NT2/D1 (cell line): ENCODE measurements at regions not wholly inside any gene's neighbourhood (a gene's known extent, or its start where the extent isn't known, plus 50 kb on each side); places are given as distances from the start of the nearest gene placed in this dataset.

ENCODE experiments used
- SUZ12 ChIP-seq: IDR thresholded peaks from 2 replicates; pipeline ENCODE4 v1.6.1; 2011; ENCODE audit not compliant: insufficient read length, insufficient read depth; ENCODE audit errors: extremely low read depth
- YY1 ChIP-seq: IDR thresholded peaks from 2 replicates; pipeline ENCODE4 v1.6.1; 2011; ENCODE audit not compliant: insufficient read length, insufficient read depth
- ZNF274 ChIP-seq: IDR thresholded peaks from 2 replicates; pipeline ENCODE4 v1.6.1; 2011; ENCODE audit warnings: mild to moderate bottlenecking, low read depth, low read length

DNA sequence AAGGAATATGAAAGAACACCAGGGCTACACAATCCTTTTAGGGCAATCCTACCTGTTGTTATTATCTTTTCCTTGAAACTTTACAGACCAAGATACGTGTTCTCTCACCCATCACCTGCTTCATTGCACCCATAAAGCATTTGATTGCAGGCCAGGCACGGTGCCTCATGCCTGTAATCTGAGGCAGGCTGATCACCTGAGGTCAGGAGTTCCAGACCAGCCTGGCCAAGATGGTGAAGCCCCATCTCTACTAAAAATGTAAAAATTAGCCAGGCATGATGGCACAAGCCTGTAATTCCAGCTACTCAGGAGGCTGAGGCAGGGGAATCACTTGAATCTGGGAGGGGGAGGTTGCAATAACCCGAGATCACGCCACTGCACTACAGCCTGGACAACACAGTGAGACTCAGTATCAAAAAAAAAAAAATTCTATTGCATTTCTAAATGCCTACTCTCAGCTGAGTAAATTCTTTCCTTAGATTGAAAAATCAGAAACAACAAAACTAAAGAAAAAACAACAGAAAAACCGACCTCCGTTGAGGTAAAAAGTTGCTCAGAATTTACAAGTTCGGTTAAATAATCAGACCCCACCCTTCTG, 183.7 kb upstream of the TMEM132C start:
- TF ChIP-seq YY1, result no peak
- no peak for TF ChIP-seq ZNF274
- no peak for TF ChIP-seq SUZ12
